ENCODE measurements at regions not wholly inside any gene's neighbourhood (a gene's known extent, or its start where the extent isn't known, plus 50 kb on each side); places are given as distances from the start of the nearest gene placed in this dataset.

GRCh38 chr7:119397156-119397555 lies 875.8 kb upstream of the KCND2 start:
- TF ChIP-seq CTCF (IDR thresholded peaks at IDR 0.05; ENCODE audit: insufficient read depth, low read length, poor library complexity, severe bottlenecking): no peak
- TF ChIP-seq EZH2phosphoT487 (conservative IDR thresholded peaks at IDR 0.05; ENCODE audit: low read length): no peak
